Cardiac muscle cell (in vitro differentiated cells and primary cell): ENCODE measurements at regions not wholly inside any gene's neighbourhood (a gene's known extent, or its start where the extent isn't known, plus 50 kb on each side); places are given as distances from the start of the nearest gene placed in this dataset.
"Not testable (repeated sequence)": the region's sequence is repeated elsewhere in the genome, so short reads cannot be mapped to it uniquely, and the experiment has no call there.

Source experiments
- DNase-seq, 2 donors: peaks; one replicate each; pipeline versions ENCODE4 v3.0.0 to v3.0.0-alpha.2; 2010 to 2017; ENCODE audit warnings: low read depth in 1 of 2, low spot score in 1 of 2
- H3K27ac ChIP-seq: fragments of 200-600 bp; sonication (generic); 2 replicates; pipeline ENCODE4 v1.5.1; 2016
- H3K27me3 ChIP-seq: fragments of 200-600 bp; sonication (generic); 2 replicates; pipeline ENCODE4 v1.6.0; 2016; ENCODE audit warnings: control low read depth
- H3K36me3 ChIP-seq: fragments of 200-600 bp; sonication (generic); 2 replicates; pipeline ENCODE4 v1.5.1; 2016; ENCODE audit warnings: control low read depth
- H3K4me1 ChIP-seq: fragments of 200-600 bp; sonication (generic); 2 replicates; pipeline ENCODE4 v1.8.1; 2017; ENCODE audit warnings: low read depth, mild to moderate bottlenecking, mixed run types
- H3K4me3 ChIP-seq: fragments of 200-600 bp; sonication (generic); 2 replicates; pipeline ENCODE4 v1.5.1; 2016; ENCODE audit warnings: mild to moderate bottlenecking
- H3K9me3 ChIP-seq: fragments of 200-600 bp; sonication (generic); 2 replicates; pipeline ENCODE4 v1.5.1; 2017; ENCODE audit warnings: low read depth, mild to moderate bottlenecking, control low read depth
- CTCF ChIP-seq: IDR thresholded peaks from 2 replicates; pipeline ENCODE4 v1.5.1; 2012; ENCODE audit warnings: low read depth, mild to moderate bottlenecking, low read length

GRCh38 chr9:82882748-82883147 lies 180.2 kb downstream of the RASEF start:
- no peak for TF ChIP-seq CTCF
- Histone ChIP-seq H3K4me3 (no peak overlapping the region), H3K27me3 (no peaks in the 10 kb centered on the region), H3K36me3 (no peaks in the 10 kb centered on the region), H3K4me1 (peaks cover 5% of the 10 kb centered on the region), H3K27ac (no peak overlapping the region), H3K9me3 (no peaks in the 10 kb centered on the region)
- DNase-seq, result no peak

GRCh38 chr9:82883436-82883835 lies 179.5 kb downstream of the RASEF start:
- Histone ChIP-seq H3K36me3 (no peaks in the 10 kb centered on the region), H3K4me3 (no peak overlapping the region), H3K9me3 (no peaks in the 10 kb centered on the region), H3K4me1 (peaks cover 2% of the 10 kb centered on the region), H3K27ac (no peak overlapping the region), H3K27me3 (no peaks in the 10 kb centered on the region)
- no peak for DNase-seq
- TF ChIP-seq CTCF, result no peak

- not testable (repeated sequence) for H3K36me3 ChIP-seq, H3K4me3 ChIP-seq, H3K27me3 ChIP-seq, H3K27ac ChIP-seq, H3K4me1 ChIP-seq, H3K9me3 ChIP-seq, DNase-seq
These were observed 179.0 kb downstream of the RASEF start for GRCh38 chr9:82883974-82884373.

- H3K4me3 ChIP-seq, result no peak overlapping the region
- no peak for TF ChIP-seq CTCF
- no peaks in the 10 kb centered on the region for H3K27me3 ChIP-seq
- no peaks in the 10 kb centered on the region for H3K36me3 ChIP-seq
- H3K27ac ChIP-seq, result no peak overlapping the region
- H3K9me3 ChIP-seq, result no peaks in the 10 kb centered on the region
- H3K4me1 ChIP-seq, result peaks cover 12% of the 10 kb centered on the region
- DNase-seq, result no peak
These were observed 172.5 kb downstream of the RASEF start for GRCh38 chr9:82890401-82890800.

GRCh38 chr9:82890865-82891264 lies 172.1 kb downstream of the RASEF start:
- Histone ChIP-seq H3K4me1 (peaks cover 12% of the 10 kb centered on the region), H3K36me3 (no peaks in the 10 kb centered on the region), H3K9me3 (no peaks in the 10 kb centered on the region), H3K27ac (no peak overlapping the region), H3K27me3 (no peaks in the 10 kb centered on the region), H3K4me3 (no peak overlapping the region)
- DNase-seq, result no peak
- no peak for TF ChIP-seq CTCF

GRCh38 chr9:82891321-82891720 lies 171.6 kb downstream of the RASEF start:
- TF ChIP-seq CTCF, result no peak
- no peaks in the 10 kb centered on the region for H3K36me3 ChIP-seq
- DNase-seq, result no peak

More at GRCh38 chr9:82891321-82891720, 171.6 kb downstream of the RASEF start:
- no peak overlapping the region for H3K4me3 ChIP-seq
- no peaks in the 10 kb centered on the region for H3K27me3 ChIP-seq
- no peak overlapping the region for H3K27ac ChIP-seq
- no peaks in the 10 kb centered on the region for H3K9me3 ChIP-seq
- peaks cover 12% of the 10 kb centered on the region for H3K4me1 ChIP-seq
